A549 (cell line): ENCODE measurements at regions not wholly inside any gene's neighbourhood (a gene's known extent, or its start where the extent isn't known, plus 50 kb on each side); places are given as distances from the start of the nearest gene placed in this dataset.

ENCODE experiments used
- CTCF ChIP-seq: fragments of >200 bp; sonication (Bioruptor Twin); formaldehyde crosslinking; IDR thresholded peaks from 3 replicates; pipeline ENCODE4 v1.5.1; 2016
- SMC3 ChIP-seq: fragments of >200 bp; sonication (Bioruptor Twin); formaldehyde crosslinking; IDR thresholded peaks from 3 replicates; pipeline ENCODE4 v1.6.1; 2018; ENCODE audit warnings: inconsistent platforms

GRCh38 chr9:88219601-88220000 is 81.3 kb upstream of the SPATA31C2 start:
- no peak for TF ChIP-seq CTCF
- no peak for TF ChIP-seq SMC3
